Cardiac muscle cell (in vitro differentiated cells and primary cell): ENCODE measurements at regions not wholly inside any gene's neighbourhood (a gene's known extent, or its start where the extent isn't known, plus 50 kb on each side); places are given as distances from the start of the nearest gene placed in this dataset.

ENCODE experiments used
- DNase-seq, 2 donors: peaks; one replicate each; pipeline versions ENCODE4 v3.0.0 to v3.0.0-alpha.2; 2010 to 2017; ENCODE audit warnings: low read depth in 1 of 2, low spot score in 1 of 2
- H3K27ac ChIP-seq: fragments of 200-600 bp; sonication (generic); 2 replicates; pipeline ENCODE4 v1.5.1; 2016
- H3K27me3 ChIP-seq: fragments of 200-600 bp; sonication (generic); 2 replicates; pipeline ENCODE4 v1.6.0; 2016; ENCODE audit warnings: control low read depth
- H3K36me3 ChIP-seq: fragments of 200-600 bp; sonication (generic); 2 replicates; pipeline ENCODE4 v1.5.1; 2016; ENCODE audit warnings: control low read depth
- H3K4me1 ChIP-seq: fragments of 200-600 bp; sonication (generic); 2 replicates; pipeline ENCODE4 v1.8.1; 2017; ENCODE audit warnings: low read depth, mild to moderate bottlenecking, mixed run types
- H3K4me3 ChIP-seq: fragments of 200-600 bp; sonication (generic); 2 replicates; pipeline ENCODE4 v1.5.1; 2016; ENCODE audit warnings: mild to moderate bottlenecking
- H3K9me3 ChIP-seq: fragments of 200-600 bp; sonication (generic); 2 replicates; pipeline ENCODE4 v1.5.1; 2017; ENCODE audit warnings: low read depth, mild to moderate bottlenecking, control low read depth
- CTCF ChIP-seq: IDR thresholded peaks from 2 replicates; pipeline ENCODE4 v1.5.1; 2012; ENCODE audit warnings: low read depth, mild to moderate bottlenecking, low read length

GRCh38 chr9:109959679-109960078 lies 179.7 kb downstream of the PALM2AKAP2 start:
- Histone ChIP-seq H3K9me3 (no peaks in the 10 kb centered on the region), H3K4me3 (no peak overlapping the region), H3K27me3 (no peaks in the 10 kb centered on the region), H3K4me1 (no peaks in the 10 kb centered on the region), H3K27ac (no peak overlapping the region), H3K36me3 (no peaks in the 10 kb centered on the region)
- no peak for TF ChIP-seq CTCF
- DNase-seq: no peak

- no peak for DNase-seq
- Histone ChIP-seq H3K27me3 (no peaks in the 10 kb centered on the region), H3K27ac (no peak overlapping the region), H3K4me3 (no peak overlapping the region), H3K36me3 (no peaks in the 10 kb centered on the region), H3K9me3 (no peaks in the 10 kb centered on the region), H3K4me1 (no peaks in the 10 kb centered on the region)
- no peak for TF ChIP-seq CTCF
Observed at GRCh38 chr9:109961626-109962025, 181.6 kb downstream of the PALM2AKAP2 start.

GRCh38 chr9:109962215-109962614 lies 182.2 kb downstream of the PALM2AKAP2 start:
- no peaks in the 10 kb centered on the region for H3K27me3 ChIP-seq
- H3K4me3 ChIP-seq: no peak overlapping the region
- no peaks in the 10 kb centered on the region for H3K36me3 ChIP-seq
- H3K27ac ChIP-seq: no peak overlapping the region
- no peak for TF ChIP-seq CTCF
- H3K9me3 ChIP-seq: no peaks in the 10 kb centered on the region
- H3K4me1 ChIP-seq: no peaks in the 10 kb centered on the region
- DNase-seq: no peak

- TF ChIP-seq CTCF: no peak
- no peaks in the 10 kb centered on the region for H3K36me3 ChIP-seq
- H3K4me1 ChIP-seq: no peaks in the 10 kb centered on the region
- H3K4me3 ChIP-seq: no peak overlapping the region
- no peaks in the 10 kb centered on the region for H3K9me3 ChIP-seq
- H3K27me3 ChIP-seq: no peaks in the 10 kb centered on the region
- DNase-seq: no peak
- H3K27ac ChIP-seq: no peak overlapping the region
Observed at GRCh38 chr9:109963079-109963478, 183.1 kb downstream of the PALM2AKAP2 start.

GRCh38 chr9:109966643-109967368 lies 186.8 kb downstream of the PALM2AKAP2 start:
- no peak for DNase-seq
- H3K4me1 ChIP-seq: no peaks in the 10 kb centered on the region
- H3K9me3 ChIP-seq: no peaks in the 10 kb centered on the region

More at GRCh38 chr9:109966643-109967368, 186.8 kb downstream of the PALM2AKAP2 start:
- TF ChIP-seq CTCF: no peak
- no peak overlapping the region for H3K4me3 ChIP-seq
- peak overlapping the region; percentile 10 for H3K27ac ChIP-seq
- no peaks in the 10 kb centered on the region for H3K36me3 ChIP-seq
- no peaks in the 10 kb centered on the region for H3K27me3 ChIP-seq
